ENCODE measurements at regions not wholly inside any gene's neighbourhood (a gene's known extent, or its start where the extent isn't known, plus 50 kb on each side); places are given as distances from the start of the nearest gene placed in this dataset.

DNA sequence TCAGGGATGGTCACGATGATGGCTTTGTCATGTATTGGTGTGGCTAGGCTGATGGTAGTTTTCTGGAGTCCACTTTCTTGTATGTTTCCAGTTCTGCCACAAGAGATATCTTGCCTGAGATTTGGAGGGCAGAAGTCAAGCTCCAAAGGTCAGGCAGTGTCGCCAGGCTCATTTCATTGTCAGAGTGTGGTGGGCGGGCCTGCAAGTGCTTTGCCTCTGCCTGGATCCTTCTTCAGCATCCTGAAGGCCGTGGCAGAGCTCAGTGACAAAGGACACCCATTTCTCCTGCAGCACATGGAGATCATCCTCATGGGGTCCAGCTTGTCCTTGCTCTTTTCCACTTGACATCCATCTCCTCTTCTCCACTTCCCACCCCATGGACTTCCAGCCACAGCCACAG lies 139.7 kb downstream of the SMIM20 start:
- TF ChIP-seq, protein P1, sequence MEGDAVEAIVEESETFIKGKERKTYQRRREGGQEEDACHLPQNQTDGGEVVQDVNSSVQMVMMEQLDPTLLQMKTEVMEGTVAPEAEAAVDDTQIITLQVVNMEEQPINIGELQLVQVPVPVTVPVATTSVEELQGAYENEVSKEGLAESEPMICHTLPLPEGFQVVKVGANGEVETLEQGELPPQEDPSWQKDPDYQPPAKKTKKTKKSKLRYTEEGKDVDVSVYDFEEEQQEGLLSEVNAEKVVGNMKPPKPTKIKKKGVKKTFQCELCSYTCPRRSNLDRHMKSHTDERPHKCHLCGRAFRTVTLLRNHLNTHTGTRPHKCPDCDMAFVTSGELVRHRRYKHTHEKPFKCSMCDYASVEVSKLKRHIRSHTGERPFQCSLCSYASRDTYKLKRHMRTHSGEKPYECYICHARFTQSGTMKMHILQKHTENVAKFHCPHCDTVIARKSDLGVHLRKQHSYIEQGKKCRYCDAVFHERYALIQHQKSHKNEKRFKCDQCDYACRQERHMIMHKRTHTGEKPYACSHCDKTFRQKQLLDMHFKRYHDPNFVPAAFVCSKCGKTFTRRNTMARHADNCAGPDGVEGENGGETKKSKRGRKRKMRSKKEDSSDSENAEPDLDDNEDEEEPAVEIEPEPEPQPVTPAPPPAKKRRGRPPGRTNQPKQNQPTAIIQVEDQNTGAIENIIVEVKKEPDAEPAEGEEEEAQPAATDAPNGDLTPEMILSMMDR (IDR thresholded peaks at IDR 0.05; ENCODE audit: borderline replicate concordance, extremely low read depth, low read length, poor library complexity, severe bottlenecking) = no peak
- TF ChIP-seq EZH2 (IDR thresholded peaks at IDR 0.05; ENCODE audit: borderline replicate concordance, low read depth, low read length, severe bottlenecking) = no peak
